ENCODE measurements at regions not wholly inside any gene's neighbourhood (a gene's known extent, or its start where the extent isn't known, plus 50 kb on each side); places are given as distances from the start of the nearest gene placed in this dataset.
"Not testable (repeated sequence)": the region's sequence is repeated elsewhere in the genome, so short reads cannot be mapped to it uniquely, and the experiment has no call there.

DNA sequence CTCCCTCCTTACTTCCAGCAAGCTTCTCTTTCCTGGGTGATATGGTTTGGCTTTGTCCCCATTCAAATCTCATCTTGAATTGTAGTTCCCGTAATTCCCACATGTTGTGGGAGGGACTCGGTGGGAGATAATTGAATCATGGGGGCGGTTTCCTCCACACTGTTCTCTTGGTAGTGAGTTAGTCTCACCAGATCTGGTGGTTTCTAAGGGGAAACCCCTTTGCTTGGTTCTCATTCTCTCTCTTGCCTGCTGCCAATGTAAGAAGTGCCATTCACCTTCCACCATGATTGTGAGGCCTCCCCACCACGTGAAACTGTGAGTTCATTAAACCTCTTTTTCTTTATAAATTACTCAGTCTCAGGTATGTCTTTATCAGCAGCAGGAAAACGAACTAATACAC lies 271.8 kb downstream of the C12orf75 start:
- H3K9me3 Mint-ChIP-seq; H3K4me1 Mint-ChIP-seq; POLR2A ChIA-PET; CTCF ChIA-PET; H3K27ac Mint-ChIP-seq; H3K36me3 Mint-ChIP-seq (ENCODE audit: low read depth); DNase-seq; H3K4me3 Mint-ChIP-seq; H3K27me3 Mint-ChIP-seq: not testable (repeated sequence)

DNA sequence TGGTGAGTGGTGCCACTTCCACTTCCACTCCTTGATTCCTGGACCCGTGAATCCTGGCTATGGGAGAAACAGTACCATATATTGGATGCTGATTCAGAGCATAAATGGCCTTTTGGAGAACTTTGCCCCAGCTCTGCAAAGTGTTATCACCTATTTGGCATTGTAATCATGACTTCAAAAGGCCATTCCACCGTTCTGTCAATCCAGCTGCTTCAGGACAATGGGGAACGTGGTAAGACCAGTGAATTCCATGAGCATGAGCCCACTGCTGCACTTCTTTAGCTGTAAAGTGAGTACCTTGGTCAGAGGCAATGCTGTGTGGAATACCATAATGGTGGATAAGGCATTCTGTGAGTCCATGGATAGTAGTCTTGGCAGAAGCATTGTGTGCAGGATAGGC lies 273.8 kb downstream of the C12orf75 start:
- CTCF ChIA-PET; H3K27me3 Mint-ChIP-seq; H3K27ac Mint-ChIP-seq; H3K9me3 Mint-ChIP-seq; POLR2A ChIA-PET; DNase-seq; H3K4me1 Mint-ChIP-seq; H3K36me3 Mint-ChIP-seq (ENCODE audit: low read depth); H3K4me3 Mint-ChIP-seq: not testable (repeated sequence)

DNA sequence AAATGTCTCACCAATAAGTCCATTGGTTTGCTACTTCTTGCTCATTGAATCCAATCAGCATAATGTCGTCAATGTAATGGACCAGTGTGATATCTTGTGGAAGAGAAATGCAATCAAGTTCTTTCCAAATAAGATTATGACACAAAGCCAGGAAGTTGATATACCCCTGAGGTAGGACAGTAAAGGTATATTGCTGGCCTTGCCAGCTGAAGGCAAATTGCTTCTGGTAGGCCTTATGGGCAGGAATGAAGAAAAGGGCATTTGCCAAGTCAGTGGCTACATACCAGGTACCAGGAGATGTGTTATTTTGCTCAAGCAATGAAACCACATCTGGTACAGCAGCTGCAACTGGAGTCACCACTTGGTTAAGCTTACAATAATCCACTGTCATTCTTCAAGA lies 276.1 kb downstream of the C12orf75 start:
- H3K36me3 Mint-ChIP-seq (ENCODE audit: low read depth); POLR2A ChIA-PET; H3K27ac Mint-ChIP-seq; H3K4me3 Mint-ChIP-seq; H3K4me1 Mint-ChIP-seq; H3K9me3 Mint-ChIP-seq; H3K27me3 Mint-ChIP-seq; DNase-seq: not testable (repeated sequence)
- CTCF ChIA-PET = interaction anchor here (0.6 kb wide), 1 partner anchor 18 kb away, joined by 3 read pairs; no protein-coding TSS in a partner anchor

DNA sequence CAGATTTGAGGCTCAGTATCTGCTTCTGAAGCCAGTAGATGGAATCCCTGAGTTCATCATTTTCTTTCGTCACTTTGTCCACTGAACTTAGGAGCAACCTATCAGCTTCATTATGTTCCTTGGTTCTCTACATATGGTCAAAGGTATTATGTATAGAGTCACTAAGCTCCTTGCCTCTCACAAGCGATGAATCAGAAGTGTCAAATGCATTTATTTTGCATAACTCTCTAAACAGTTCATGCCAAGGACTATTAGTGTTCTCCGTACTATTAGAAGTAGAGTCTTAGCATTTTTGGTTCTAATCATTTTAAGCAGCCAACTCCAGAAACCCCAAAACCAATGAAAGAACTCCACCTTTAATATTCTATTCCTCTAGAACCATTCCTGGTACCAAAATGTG lies 278.5 kb downstream of the C12orf75 start:
- CTCF ChIA-PET = interaction anchor here (0.5 to 1.1 kb wide), 2 partner anchors 15 to 63 kb away, joined by 3 to 4 read pairs; no protein-coding TSS in a partner anchor
- H3K4me1 Mint-ChIP-seq; H3K36me3 Mint-ChIP-seq (ENCODE audit: low read depth); H3K27ac Mint-ChIP-seq; H3K4me3 Mint-ChIP-seq; H3K9me3 Mint-ChIP-seq; POLR2A ChIA-PET; H3K27me3 Mint-ChIP-seq; DNase-seq: not testable (repeated sequence)

DNA sequence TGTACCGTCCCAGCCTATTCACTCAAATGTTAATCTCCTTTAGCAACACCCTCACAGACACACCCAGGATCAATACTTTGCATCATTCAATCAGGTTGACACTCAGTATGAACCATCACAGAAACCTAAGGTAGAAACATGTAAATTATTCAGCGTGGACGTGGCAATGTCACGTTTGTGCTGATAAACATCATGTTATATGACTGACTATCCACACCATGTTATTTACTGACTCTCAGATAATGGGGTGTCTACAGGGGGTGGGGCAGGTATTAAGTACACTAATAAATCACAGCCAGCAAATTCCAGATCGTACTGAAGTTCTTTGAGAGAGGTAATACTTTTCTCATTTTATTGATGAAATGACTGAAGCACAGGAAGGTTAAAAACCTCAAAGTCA lies 280.0 kb downstream of the C12orf75 start:
- H3K4me1 Mint-ChIP-seq = no peaks in the 10 kb centered on the region
- ChIA-PET CTCF (no interaction called here), POLR2A (no interaction called here)
- H3K27ac Mint-ChIP-seq = no peak overlapping the region
- DNase-seq = no peak
- no peaks in the 10 kb centered on the region for H3K9me3 Mint-ChIP-seq
- no peaks in the 10 kb centered on the region for H3K36me3 Mint-ChIP-seq (ENCODE audit: low read depth)
- no peak overlapping the region for H3K4me3 Mint-ChIP-seq
- no peaks in the 10 kb centered on the region for H3K27me3 Mint-ChIP-seq

DNA sequence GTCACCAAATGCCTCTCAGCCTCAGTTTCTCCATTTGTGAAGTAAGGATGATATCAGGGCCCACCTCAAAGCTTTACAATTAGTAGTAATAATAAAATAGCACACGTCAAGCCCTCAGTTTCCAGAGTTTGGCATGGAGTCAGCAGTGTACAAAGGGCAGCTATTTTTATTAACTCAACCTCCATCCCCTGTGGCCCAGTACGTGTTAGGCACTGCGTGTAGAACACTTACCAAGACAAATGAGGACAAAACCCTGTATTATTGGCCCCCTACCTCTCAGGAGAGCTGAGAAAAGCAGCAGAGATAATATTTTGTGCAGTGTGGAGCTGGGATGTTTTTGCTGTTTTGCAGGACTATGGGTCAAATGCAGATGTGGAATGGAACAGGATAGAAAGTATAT lies 280.8 kb downstream of the C12orf75 start:
- Mint-ChIP-seq H3K4me1 (no peaks in the 10 kb centered on the region), H3K27ac (no peak overlapping the region), H3K36me3 (ENCODE audit: low read depth) (no peaks in the 10 kb centered on the region), H3K4me3 (no peak overlapping the region), H3K9me3 (no peaks in the 10 kb centered on the region), H3K27me3 (no peaks in the 10 kb centered on the region)
- ChIA-PET POLR2A (no interaction called here), CTCF (interaction anchor here (0.7 kb wide), 1 partner anchor 965 kb away, joined by 3 read pairs; no protein-coding TSS in a partner anchor)
- no peak for DNase-seq

DNA sequence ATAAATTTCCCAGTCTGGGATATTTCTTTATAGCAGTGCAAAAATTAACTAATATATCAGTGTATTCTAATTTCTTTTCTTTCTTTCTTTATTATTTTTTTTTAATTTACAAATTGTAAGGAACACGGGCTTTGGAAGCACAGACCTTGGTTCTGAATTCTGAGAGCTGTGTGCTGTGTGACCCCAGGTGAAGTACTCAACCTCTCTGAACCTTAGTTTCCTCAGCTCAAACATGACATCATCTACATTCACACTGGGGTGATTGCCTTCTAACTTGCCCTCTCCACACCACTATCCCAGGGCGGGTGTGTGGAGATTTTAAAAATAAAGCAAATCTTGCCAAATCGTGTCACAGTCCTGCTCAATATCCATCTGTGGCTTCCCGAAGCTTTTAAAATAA lies 282.8 kb downstream of the C12orf75 start:
- Mint-ChIP-seq H3K9me3 (no peaks in the 10 kb centered on the region), H3K36me3 (ENCODE audit: low read depth) (no peaks in the 10 kb centered on the region), H3K4me1 (no peaks in the 10 kb centered on the region), H3K4me3 (no peak overlapping the region), H3K27me3 (no peaks in the 10 kb centered on the region), H3K27ac (no peak overlapping the region)
- DNase-seq = no peak
- ChIA-PET POLR2A (no interaction called here), CTCF (no interaction called here)

DNA sequence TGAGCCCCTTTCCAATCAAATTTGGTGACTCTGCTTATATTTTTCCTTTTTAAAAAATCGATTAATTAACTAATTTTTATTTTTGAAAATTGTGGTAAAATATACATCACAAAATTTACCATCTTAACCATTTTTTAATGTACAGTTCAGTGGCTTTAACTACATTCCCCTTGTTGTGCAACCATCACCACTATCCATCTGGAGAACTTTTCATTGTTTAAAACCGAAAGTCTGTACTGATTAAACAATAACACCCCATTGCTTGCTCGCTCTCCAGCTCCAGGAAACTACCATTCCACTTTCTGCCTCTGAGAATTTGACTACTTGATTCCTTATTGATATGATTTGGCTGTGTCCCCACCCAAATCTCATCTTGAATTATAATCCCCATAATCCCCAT lies 283.4 kb downstream of the C12orf75 start:
- no peak for DNase-seq
- Mint-ChIP-seq H3K36me3 (ENCODE audit: low read depth) (no peaks in the 10 kb centered on the region), H3K27ac (no peak overlapping the region), H3K9me3 (no peaks in the 10 kb centered on the region), H3K27me3 (no peaks in the 10 kb centered on the region), H3K4me1 (no peaks in the 10 kb centered on the region), H3K4me3 (no peak overlapping the region)
- ChIA-PET CTCF (no interaction called here), POLR2A (no interaction called here)

DNA sequence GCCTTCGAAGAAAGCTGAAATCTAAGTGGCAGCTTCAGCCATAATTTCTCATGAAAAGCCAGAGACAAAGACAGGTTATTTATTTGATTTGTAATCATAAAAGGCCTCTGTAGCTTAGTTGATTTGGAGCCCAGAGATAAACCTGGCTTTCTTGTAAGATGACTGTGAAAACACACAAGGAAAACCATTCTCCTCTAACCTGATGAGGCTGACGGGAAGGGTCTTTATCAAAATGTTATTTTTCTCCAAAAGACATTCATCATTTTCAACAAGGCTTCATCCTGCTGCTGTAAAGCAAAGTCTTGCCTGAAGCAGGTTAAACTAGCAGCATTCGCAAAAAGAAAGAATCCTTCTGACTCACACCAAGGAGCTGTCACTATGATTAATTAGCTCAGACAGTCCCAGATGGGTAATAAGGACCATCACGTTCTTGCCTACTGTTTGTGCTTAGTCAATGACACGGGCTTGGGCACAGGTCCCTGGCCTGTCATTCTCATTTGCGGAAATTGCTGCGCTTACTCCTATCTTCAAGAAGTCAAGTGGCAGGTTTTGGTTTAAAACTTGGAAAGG lies 286.6 kb downstream of the C12orf75 start:
- Mint-ChIP-seq H3K9me3 (no peaks in the 10 kb centered on the region), H3K4me3 (no peak overlapping the region), H3K4me1 (no peaks in the 10 kb centered on the region), H3K27me3 (no peaks in the 10 kb centered on the region), H3K27ac (no peak overlapping the region), H3K36me3 (ENCODE audit: low read depth) (no peaks in the 10 kb centered on the region)
- ChIA-PET POLR2A (no interaction called here), CTCF (no interaction called here)
- no peak for DNase-seq

DNA sequence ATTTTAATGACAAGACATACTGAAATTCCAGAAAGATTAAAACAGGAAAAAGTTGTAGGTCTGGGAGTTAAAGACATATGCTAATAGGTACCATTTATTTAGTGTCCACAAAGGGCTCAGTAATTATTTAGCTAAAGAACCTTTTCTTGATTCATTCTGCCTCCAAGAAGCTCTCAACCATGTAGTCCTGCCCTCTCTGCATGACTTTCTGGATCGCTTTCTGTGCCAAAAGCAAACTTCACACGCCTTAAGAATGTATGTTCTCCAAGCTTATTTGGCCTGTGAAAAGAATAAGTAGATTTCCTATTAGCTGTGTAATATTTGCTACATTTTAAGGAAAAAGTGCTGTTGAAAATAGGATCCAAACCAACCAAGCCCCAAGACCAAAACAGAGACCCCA lies 291.7 kb downstream of the C12orf75 start:
- Mint-ChIP-seq H3K4me1 (no peaks in the 10 kb centered on the region), H3K4me3 (no peak overlapping the region)
- POLR2A ChIA-PET = no interaction called here

DNA sequence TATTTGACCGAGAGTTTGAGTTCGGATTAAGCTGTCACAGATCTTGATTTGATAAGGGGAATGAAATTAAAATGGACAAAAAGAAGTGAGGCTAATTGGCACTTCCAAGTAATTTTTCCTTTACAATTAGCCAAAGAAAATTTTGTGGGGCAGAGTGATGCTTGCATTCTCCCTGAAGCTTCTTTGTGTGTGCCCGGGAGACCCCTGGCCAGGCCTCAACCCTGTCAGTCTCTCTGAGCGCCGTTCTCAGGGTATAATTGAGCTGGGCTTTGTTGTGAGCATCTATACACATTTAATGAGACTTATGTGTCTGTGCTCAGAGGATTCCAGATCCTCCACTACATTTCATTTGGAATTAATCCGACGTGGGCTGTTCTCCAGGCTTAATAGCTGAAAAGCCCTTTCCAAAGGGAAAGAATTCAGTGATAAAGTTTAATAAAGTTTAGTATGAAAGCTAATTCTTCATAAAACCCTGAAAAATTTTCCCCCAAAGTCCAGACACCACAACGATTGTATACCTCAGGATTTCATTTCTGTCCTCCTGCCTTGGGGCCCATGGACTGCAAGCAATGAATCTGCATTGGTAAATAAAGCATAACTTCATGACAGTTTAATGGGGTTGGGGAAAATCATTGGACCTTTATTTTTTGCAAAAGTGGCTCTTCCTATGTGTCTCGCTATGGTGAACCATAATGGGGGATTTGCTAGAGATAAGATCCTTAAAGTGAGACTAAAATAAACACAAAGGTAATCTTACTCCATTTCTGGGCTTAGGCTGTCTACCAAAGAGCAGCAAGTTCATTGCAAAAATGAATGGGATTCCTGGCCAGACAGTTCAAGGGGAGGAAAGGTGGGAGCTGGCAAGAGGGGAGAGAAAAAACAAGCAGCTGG lies 292.6 kb downstream of the C12orf75 start:
- Mint-ChIP-seq H3K9me3 (no peaks in the 10 kb centered on the region), H3K27ac (no peak overlapping the region), H3K27me3 (no peaks in the 10 kb centered on the region), H3K4me1 (no peaks in the 10 kb centered on the region), H3K36me3 (ENCODE audit: low read depth) (no peaks in the 10 kb centered on the region), H3K4me3 (no peak overlapping the region)
- no peak for DNase-seq
- CTCF ChIA-PET = interaction anchor here (1.5 kb wide), 1 partner anchor 15 kb away, joined by 4 read pairs; no protein-coding TSS in a partner anchor
- POLR2A ChIA-PET = no interaction called here

More for the DNA sequence above, 291.7 kb downstream of the C12orf75 start:
- Mint-ChIP-seq H3K27me3 (no peaks in the 10 kb centered on the region), H3K9me3 (no peaks in the 10 kb centered on the region), H3K27ac (no peak overlapping the region), H3K36me3 (ENCODE audit: low read depth) (no peaks in the 10 kb centered on the region)
- CTCF ChIA-PET = no interaction called here
- DNase-seq = no peak

DNA sequence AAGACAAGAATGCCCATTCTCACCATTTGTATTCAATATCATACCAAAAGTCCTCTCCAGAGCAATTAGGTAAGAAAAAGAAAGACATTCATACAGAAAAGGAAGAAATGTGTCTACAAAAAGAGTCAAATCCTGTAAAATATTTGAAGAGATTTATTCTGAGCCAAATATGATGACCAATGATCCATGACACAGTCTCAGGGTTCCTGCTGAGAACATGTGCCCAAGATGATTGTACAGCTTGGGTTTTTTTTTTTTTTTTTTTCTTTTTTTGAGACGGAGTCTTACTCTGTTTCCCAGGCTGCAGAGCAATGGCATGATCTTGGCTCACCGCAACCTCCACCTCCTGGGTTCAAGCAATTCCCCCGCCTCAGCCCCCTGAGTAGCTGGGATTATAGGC lies 296.2 kb downstream of the C12orf75 start:
- ChIA-PET POLR2A (no interaction called here), CTCF (interaction anchor here (0.6 kb wide), 2 partner anchors 623 to 1065 kb away, joined by 4 to 9 read pairs; no protein-coding TSS in a partner anchor)
- Mint-ChIP-seq H3K27me3 (no peaks in the 10 kb centered on the region), H3K27ac (no peak overlapping the region), H3K4me3 (no peak overlapping the region), H3K9me3 (no peaks in the 10 kb centered on the region), H3K36me3 (ENCODE audit: low read depth) (no peaks in the 10 kb centered on the region), H3K4me1 (no peaks in the 10 kb centered on the region)
- no peak for DNase-seq

DNA sequence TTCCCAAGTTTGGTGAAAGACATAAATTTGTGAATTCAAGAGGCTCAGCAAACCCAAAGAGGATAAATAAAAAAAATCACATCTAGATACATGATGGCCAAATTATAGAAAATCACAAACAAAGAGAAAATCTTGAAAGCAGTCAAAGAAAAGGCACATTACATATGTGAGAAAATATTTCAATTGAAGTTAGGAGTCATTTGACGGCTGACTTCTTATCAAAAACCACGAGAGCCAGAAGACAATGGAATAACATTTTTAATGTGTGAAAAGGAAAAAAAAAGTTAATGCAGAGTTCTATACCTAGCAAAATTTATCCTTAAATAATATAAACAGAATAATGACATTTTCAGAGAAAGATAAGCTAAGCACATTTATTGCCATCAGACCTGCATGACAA lies 307.0 kb downstream of the C12orf75 start:
- peaks cover 8% of the 10 kb centered on the region for H3K9me3 Mint-ChIP-seq
- H3K4me1 Mint-ChIP-seq = no peaks in the 10 kb centered on the region
- H3K27ac Mint-ChIP-seq = no peak overlapping the region
- DNase-seq = no peak
- CTCF ChIA-PET = no interaction called here
- no peak overlapping the region for H3K4me3 Mint-ChIP-seq
- H3K27me3 Mint-ChIP-seq = no peaks in the 10 kb centered on the region
- POLR2A ChIA-PET = no interaction called here
- H3K36me3 Mint-ChIP-seq (ENCODE audit: low read depth) = no peaks in the 10 kb centered on the region

DNA sequence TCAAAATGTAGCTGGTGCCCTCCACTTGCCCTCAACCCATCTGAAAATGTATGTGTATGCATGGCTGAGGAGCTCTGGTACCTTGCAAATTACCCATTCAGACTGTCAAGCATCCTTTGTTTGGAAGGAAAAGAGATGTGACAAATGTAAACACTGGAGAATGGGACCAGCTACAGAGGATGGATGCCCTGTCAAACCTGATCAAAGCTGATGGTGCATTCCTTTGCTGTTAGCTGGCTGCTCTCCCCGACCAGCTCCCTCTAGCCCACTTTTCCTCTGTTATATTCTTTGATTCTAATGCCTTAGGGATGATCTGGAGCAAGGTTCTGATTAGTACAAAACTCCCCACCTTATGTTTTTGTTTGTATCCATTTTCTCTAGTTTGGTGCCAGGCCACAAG lies 310.3 kb downstream of the C12orf75 start:
- H3K9me3 Mint-ChIP-seq = peaks cover 5% of the 10 kb centered on the region

More for the DNA sequence above, 310.3 kb downstream of the C12orf75 start:
- H3K4me1 Mint-ChIP-seq = no peaks in the 10 kb centered on the region
- no peak for DNase-seq
- no peaks in the 10 kb centered on the region for H3K36me3 Mint-ChIP-seq (ENCODE audit: low read depth)
- ChIA-PET POLR2A (no interaction called here), CTCF (no interaction called here)
- H3K27ac Mint-ChIP-seq = no peak overlapping the region
- no peak overlapping the region for H3K4me3 Mint-ChIP-seq
- no peaks in the 10 kb centered on the region for H3K27me3 Mint-ChIP-seq
